ENCODE measurements at regions not wholly inside any gene's neighbourhood (a gene's known extent, or its start where the extent isn't known, plus 50 kb on each side); places are given as distances from the start of the nearest gene placed in this dataset.

GRCh38 chr11:122463530-122463929, 192.0 kb upstream of the UBASH3B start:
- Histone ChIP-seq H3K27ac (no peak overlapping the region), H3K9me3 (peaks cover 0 to 21% (median 0%) of the 10 kb centered on the region in 3 donors), H3K4me1 (no peaks in the 10 kb centered on the region), H3K27me3 (no peaks in the 10 kb centered on the region), H3K4me3 (no peak overlapping the region), H3K36me3 (no peaks in the 10 kb centered on the region)
- intact Hi-C loops (cut with DNase I; ENCODE audit: low total_unique reads), result no loop called here
- DNase-seq, result no peak
- TF ChIP-seq, protein P1, sequence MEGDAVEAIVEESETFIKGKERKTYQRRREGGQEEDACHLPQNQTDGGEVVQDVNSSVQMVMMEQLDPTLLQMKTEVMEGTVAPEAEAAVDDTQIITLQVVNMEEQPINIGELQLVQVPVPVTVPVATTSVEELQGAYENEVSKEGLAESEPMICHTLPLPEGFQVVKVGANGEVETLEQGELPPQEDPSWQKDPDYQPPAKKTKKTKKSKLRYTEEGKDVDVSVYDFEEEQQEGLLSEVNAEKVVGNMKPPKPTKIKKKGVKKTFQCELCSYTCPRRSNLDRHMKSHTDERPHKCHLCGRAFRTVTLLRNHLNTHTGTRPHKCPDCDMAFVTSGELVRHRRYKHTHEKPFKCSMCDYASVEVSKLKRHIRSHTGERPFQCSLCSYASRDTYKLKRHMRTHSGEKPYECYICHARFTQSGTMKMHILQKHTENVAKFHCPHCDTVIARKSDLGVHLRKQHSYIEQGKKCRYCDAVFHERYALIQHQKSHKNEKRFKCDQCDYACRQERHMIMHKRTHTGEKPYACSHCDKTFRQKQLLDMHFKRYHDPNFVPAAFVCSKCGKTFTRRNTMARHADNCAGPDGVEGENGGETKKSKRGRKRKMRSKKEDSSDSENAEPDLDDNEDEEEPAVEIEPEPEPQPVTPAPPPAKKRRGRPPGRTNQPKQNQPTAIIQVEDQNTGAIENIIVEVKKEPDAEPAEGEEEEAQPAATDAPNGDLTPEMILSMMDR (IDR thresholded peaks at IDR 0.05), result no peak

- Histone ChIP-seq H3K4me1 (no peaks in the 10 kb centered on the region), H3K27me3 (no peaks in the 10 kb centered on the region), H3K9me3 (peaks cover 0 to 17% (median 0%) of the 10 kb centered on the region in 3 donors), H3K36me3 (no peaks in the 10 kb centered on the region), H3K27ac (no peak overlapping the region), H3K4me3 (no peak overlapping the region)
- DNase-seq, result no peak
- TF ChIP-seq, protein P1 (IDR thresholded peaks at IDR 0.05), result no peak
- intact Hi-C loops (cut with DNase I; ENCODE audit: low total_unique reads), result no loop called here
Observed at GRCh38 chr11:122459064-122459463, 196.5 kb upstream of the UBASH3B start.

- DNase-seq, result no peak
Observed at GRCh38 chr11:122453586-122453985, 201.9 kb upstream of the UBASH3B start.

GRCh38 chr11:122451911-122452310, 203.6 kb upstream of the UBASH3B start:
- Histone ChIP-seq H3K27me3 (no peaks in the 10 kb centered on the region), H3K4me1 (no peaks in the 10 kb centered on the region), H3K27ac (no peak overlapping the region), H3K4me3 (no peak overlapping the region), H3K36me3 (no peaks in the 10 kb centered on the region), H3K9me3 (no peaks in the 10 kb centered on the region)
- TF ChIP-seq, protein P1 (IDR thresholded peaks at IDR 0.05), result no peak
- DNase-seq, result no peak
- intact Hi-C loops (cut with DNase I; ENCODE audit: low total_unique reads), result no loop called here

More at GRCh38 chr11:122453586-122453985, 201.9 kb upstream of the UBASH3B start:
- intact Hi-C loops (cut with DNase I; ENCODE audit: low total_unique reads), result no loop called here
- peaks cover 0 to 4% (median 0%) of the 10 kb centered on the region in 3 donors for H3K9me3 ChIP-seq
- no peaks in the 10 kb centered on the region for H3K4me1 ChIP-seq
- H3K27me3 ChIP-seq, result no peaks in the 10 kb centered on the region
- TF ChIP-seq, protein P1 (IDR thresholded peaks at IDR 0.05), result no peak
- H3K36me3 ChIP-seq, result no peaks in the 10 kb centered on the region
- no peak overlapping the region for H3K27ac ChIP-seq
- H3K4me3 ChIP-seq, result no peak overlapping the region

DNA sequence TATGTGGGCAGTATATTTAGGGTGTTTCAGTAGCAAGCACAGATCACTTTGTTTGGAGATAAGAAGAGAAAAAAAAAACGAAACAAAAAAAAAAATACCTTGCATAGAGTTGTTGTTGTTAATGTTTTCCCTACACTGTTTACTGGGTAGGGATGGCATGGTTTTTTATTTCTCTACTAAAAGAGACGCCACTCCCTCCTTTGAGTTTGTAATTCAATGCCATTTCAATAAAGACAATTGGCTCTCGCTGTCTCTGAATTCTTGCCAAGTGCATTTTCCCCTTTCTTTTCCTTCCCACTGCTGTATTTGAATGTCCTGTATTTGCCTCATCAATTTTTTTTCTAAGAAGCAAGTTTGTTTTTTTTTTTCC, 213.9 kb upstream of the UBASH3B start:
- H3K36me3 ChIP-seq, result no peaks in the 10 kb centered on the region
- H3K27ac ChIP-seq, result peak overlapping the region; percentile 69 to 73
- no peak for DNase-seq
- no peaks in the 10 kb centered on the region for H3K27me3 ChIP-seq
- intact Hi-C loops (cut with DNase I; ENCODE audit: low total_unique reads), result no loop called here
- peak overlapping the region; percentile 60 to 62 for H3K4me3 ChIP-seq
- H3K9me3 ChIP-seq, result no peaks in the 10 kb centered on the region
- TF ChIP-seq, protein P1 (IDR thresholded peaks at IDR 0.05), result no peak
- H3K4me1 ChIP-seq, result peaks cover 0 to 19% (median 0%) of the 10 kb centered on the region in 4 donors

Measured in tibial artery (tissue), 4 donors.